DMS153 treated with DMSO at 0.1 percent for 48 hours (cell line): ENCODE measurements at regions not wholly inside any gene's neighbourhood (a gene's known extent, or its start where the extent isn't known, plus 50 kb on each side); places are given as distances from the start of the nearest gene placed in this dataset.

Source experiments
- DNase-seq: peaks from one replicate; lab custom pipeline; 2025; ENCODE audit not compliant: unreplicated experiment; lab: John Stamatoyannopoulos, UW

DNA sequence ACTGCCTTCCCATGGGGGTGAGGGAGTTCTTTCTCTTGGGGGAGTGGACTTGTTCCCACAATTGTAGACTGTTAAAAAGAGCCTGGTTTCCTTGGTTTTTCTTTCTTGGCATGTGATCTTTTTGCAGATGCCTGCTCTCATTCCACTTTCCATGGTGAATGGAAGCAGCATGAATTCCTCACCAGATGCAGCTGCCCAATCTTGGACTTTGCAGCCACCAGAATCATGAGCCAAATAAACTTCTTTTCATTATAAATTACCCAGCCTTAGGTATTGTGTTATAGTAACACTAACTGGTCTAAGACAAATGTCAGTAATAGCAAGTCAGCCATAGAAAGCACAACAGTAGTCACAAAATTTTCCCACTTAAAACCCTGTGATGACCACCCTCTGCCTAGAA is 260.5 kb upstream of the THBS1 start:
- no peak for DNase-seq

DNA sequence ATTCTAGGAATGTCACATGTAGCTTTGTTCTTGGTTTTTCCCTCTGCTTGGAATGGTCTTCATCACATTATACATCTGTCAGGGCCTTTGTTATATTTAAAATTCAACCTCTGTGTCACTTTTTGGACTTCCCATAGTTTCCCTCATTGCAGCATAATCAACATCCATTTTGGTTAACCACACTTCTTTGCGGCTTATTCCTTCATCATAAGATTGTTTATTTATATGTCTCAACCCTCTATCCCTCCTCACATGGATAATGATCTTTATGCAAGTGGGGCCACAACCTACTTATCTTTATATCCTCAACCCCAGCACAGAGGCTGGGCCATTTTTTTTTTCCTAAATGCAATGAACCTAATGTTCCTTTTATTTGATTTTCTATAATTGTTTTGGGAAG is 260.0 kb upstream of the THBS1 start:
- no peak for DNase-seq

DNA sequence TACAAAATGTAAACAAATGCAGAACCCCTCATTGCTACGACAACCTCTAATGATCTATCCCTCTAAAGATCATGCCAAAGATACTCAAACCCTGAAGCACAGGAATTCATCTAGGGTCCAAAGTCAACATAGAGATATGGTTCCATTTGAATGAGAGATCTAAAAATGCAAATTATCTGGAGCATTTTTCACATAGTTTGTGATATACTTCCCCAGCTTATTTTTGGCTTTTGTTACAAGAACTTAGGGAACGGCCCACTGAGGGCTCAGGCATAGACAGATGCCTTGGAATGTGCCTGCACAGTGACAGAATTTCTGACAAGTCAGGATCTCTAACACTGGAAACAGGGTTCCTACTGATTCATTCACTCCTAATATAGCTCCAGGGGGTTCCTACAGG is 258.9 kb upstream of the THBS1 start:
- no peak for DNase-seq

DNA sequence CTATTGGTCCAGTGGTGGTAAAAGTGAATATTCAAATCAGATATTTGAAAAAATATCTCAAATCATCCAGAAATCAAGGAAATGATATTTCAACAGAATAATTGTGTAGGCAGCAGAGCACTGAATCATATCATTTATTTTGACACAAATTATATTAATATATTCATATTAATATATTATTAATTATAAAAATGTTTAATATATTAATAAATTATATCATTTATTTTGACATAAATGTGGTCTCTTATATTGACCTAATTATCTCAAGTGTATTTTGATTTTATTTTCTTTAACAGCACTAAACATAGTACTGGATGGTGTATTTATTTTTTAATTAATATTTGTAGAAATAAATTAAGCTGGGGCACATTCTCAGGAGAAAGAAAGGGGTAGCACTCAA is 257.7 kb upstream of the THBS1 start:
- no peak for DNase-seq

DNA sequence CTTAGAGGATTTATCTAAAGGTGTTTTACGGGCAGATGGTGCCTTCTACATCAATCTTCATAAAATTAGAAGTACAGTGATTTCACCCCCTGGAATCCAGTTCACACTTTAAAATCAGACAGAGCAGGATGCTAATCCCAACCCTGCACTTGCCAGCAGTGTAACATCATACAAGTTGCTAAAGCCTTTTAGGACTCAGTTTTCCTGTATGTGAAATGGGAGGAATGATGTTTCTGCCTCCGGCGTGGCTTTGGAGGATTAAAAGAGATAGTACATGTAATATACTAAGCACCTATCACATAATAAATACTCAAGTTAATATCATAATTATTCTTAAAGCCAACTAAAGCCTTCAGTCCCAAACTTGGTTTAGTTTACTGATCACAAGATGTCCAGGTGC is 257.2 kb upstream of the THBS1 start:
- no peak for DNase-seq

DNA sequence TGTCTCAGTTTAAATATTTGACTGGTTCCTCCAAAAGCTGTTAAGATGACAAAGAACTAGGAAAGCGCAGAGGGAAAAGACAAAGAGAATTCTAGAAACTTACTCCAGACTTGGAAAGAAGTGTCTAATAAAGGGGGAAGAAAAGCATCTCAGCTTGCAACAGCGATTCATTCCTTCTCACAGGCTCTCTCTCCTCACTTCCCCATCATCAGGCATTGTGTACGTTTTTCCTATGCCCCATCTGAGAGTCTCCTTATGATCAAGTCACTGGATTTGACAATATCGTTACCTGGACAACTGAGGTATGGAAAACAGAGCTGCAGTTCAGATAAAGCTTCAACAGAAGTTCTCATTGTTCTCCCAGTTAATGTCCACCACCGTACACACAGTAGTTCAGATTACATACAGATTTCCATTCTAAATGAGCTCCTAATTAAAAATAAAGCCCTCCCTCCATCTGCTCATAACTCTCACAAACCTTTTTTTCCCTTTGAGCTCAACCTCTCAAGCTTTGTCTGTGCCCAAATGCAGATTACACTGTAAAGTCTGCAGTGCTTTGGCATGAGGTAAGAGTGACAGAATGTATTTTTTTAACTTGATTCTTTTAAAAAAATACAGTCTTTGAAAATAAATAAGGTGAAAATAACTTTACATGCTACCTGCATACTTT is 254.4 kb upstream of the THBS1 start:
- no peak for DNase-seq

DNA sequence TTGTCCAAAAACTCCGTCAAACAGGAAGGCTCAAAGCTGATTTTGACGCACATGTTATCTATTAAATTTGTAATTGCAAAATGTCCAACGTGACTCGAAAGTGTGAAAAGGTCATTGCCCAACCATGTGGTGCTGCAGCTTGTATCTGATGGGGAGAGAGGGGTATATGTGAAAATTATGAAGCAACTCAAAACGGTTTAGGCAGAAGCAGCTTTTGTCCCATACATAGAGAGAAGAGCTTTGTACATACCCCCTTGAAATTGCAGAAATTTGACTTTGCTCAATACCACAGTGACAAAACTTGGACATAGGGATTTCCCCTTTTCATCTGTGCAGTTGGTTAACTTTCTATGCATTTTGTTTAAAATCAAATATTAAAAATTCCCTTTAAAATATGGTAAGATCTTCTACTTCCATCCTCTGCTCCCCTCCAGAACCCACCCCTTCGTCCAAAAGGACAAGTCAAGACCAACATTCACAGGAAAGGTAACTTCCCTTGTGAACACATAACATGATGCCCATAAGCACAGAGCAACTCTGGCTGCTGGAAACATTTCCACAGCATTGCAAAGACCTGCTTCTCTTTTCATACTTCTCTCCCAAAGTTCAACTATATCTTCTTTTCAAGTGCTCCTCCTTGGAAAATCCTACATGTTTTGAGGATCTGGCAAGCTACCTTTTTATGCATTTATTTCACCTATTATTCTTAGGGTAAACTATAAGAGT is 253.7 kb upstream of the THBS1 start:
- DNase-seq = no peak

DNA sequence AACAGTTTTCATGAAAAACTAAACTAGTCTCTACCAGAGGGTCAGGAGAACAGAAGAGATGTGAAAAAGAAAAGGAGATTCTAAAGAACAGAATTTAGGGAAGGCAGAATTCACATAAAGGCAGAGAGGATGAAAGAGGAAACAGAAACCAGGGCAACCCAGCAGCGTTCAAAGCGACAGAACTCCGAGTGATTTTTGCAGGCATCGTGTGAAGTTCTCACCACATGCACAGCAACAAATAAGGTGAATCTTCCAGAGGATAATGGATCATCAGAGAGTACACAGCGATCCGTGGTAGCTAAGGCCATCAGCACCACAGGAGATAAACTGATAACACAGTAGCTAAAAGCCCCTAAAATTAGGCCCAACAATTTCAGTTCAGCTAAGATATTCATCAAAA is 250.8 kb upstream of the THBS1 start:
- DNase-seq = no peak

DNA sequence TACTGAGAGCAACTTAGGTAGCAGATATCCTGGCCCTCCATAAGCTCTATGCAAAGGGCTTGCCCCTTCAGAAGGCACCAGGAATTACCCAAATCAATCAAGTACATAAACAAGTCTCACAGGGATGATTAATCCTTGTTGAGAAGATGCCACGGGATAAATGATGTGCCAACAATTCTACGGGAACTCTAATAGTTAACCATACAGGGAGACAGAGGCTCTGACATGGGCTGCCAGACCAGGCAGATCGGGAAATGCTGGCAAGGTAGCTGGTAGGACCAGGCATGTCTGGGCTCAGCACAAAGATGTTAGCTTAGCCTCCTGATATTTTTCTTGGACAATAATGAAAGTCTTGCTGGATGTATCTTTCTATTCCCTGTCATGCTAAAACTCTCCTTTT is 249.3 kb upstream of the THBS1 start:
- DNase-seq = no peak

DNA sequence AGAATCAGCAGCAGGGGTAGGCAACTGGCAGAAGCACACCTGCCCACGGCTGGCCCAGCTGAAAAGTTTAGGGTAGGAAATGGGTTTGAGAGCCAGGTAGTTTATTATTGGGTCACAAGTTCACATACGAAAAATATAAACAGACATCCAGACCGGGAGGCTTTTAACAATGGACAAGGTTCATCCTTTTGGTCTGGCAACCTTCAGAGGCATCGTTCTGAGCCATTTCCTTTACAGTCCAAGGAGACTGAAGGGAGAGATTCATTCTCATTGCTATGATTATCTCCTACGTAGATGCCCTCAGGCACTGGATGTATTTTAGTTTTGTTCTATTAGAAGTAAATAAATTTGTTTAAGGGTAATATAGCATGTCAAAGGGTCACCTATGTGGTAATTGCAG is 248.0 kb upstream of the THBS1 start:
- DNase-seq = no peak

DNA sequence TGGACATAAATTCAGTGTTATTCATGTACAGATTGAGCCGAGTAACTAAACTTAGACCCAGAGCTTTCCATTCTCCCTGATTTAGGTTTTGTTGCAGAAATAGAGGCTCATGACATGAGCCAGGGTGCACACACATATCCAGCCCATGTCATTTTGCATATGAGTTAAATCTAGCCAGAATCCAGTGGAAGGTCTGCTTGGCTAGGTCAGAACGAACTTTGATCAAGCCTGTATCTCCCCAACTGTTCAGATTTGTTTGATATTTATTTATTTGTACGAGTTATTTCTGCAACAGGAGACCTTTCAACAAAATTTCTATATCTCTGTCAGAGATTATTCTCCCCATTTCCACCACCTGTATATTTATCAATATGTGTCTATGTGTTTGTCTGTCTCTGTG is 247.5 kb upstream of the THBS1 start:
- no peak for DNase-seq

DNA sequence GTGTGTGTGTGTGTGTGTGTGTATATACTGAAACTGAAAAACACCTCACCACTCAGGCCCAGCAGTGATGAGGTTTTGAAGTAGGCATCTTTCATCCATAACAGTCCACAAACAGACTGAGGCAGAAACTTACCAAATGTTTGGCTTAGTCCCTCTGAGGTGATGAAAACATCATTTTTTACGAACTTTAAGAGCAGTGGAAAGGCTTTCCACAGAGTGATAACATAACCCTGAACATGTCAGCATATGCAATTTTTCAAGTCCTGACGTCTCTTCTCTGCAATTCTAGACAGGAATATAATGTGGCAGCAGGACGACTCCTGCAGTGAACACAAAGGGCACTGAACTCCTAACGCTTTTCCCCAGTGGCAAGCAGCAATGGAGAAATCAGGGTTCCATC is 247.0 kb upstream of the THBS1 start:
- no peak for DNase-seq

DNA sequence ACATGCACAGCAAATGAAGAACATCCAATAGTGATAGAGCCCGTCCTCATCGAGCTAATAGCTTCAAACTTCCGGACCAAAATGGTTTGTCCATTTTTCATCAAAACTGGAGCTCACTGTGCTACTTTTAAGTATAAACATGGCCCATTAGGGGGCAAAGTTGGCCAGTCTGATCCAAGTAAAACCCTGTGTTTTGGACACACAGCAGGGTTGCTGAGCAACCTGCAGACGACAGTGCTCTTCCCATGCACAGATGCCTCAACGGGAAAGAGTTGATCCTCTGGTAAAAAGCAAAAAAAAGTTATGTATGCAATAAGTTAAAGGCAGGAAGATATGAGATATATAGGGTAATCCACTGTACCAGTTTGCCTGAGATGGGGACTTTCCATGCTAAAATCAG is 244.0 kb upstream of the THBS1 start:
- DNase-seq = no peak

DNA sequence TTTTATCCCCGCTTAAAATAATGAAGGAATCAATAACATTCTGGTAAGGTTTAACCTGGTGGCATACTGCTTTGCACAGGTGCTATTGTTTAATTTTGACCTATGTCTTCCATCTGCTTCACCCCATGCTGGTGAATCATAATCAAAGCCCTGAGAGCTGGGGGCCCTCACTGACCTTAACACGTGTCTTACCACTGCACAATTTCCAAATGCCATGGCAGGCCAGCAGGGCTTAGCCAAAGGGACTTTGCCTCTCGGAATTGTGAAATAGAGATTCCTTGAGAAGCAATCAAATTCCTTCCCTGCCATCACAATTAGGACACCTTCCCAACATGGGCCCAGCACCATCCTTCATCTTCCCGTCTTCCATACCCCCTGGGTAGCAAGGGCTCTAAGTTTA is 242.6 kb upstream of the THBS1 start:
- DNase-seq = no peak

DNA sequence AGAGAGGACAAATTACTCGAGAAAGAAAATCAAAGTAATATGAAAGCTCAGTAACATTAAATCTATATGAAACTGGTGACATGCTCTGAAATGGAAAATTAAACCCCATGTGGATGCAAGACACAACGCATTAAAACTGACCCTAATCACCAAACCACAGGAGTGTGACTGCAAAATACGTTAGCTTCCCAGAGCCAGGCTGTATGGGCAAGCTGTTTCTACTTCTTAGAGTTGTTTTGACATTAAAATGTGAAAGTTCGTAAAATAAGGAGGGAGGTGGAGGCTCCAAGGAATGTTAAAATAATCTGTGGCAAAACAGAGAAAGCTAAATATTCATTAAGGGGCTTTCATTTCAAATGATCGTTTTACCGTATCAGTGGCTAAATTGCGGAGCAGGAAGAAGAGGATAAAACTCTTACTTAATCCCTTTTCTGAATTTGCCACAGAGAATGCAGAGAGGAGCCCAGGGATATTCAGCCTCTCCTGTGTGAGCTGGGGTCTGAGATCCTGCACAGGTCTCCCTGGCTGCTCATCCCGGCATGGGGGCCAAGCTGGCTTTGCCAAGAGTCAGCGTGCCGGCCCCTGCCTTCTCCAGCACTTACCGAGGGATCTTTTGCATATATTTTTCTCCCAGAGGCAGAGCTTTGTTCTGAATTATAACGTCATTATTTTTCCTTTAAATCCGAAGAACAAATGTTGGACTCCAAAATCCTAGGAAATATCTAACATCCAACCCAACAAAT is 239.8 kb upstream of the THBS1 start:
- no peak for DNase-seq

DNA sequence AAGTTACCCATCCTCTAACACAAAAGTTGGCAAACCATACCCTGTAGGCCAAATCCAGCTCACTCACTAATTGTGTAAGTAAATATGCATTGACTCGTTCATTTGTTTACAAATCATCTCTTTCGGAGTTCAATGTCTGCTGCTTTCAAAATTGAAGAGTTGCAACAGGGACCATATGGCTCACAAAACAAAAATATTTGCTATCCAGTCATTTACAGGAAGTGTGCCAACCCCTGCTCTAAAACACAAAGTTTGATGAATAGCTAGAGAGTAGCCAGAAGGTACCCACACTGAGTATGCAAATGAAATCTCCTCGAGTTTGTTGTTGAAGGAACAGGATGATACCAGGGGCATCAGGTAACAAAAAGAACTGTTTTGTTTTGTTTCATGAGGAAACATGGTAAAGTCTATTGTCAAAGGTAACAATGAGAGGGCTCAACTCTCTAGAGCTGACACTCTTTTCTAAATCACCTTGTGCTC is 236.2 kb upstream of the THBS1 start:
- no peak for DNase-seq

DNA sequence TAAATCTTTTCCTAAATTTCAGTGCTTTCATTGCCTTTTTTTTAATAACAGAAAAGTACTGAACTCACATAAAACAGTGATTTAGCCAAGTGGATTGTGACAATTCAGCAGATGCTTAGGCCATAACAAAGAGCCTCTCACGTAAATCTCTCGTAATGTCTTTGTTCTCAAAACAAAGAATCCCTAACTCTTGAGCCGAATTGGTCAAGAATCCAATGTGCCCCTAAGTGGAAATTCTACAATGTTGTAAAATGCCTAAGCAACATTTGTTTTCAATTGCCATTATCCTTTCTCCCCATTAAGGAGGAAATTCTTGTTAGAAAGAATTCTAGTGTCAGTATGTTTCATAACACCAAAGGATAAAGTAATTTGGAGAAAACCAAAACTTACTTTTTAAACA is 235.7 kb upstream of the THBS1 start:
- DNase-seq = no peak

DNA sequence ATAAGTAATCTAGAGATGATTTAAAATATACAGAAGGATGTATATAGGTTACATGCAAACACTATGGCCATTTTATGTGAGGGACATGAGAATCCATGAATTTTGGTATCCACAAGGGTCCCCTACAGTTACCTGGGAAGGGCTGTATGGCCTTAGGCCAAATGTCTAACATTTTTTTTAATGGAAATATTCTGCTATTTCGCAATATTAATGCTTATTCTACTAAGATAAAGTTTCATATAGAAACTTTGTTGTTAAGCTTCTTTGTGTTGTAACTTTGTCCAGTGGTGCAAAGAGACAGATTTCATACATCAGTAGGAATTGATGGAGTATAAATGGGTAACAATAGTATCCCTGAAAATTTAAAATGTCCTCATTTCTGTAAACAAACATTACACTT is 233.4 kb upstream of the THBS1 start:
- no peak for DNase-seq

DNA sequence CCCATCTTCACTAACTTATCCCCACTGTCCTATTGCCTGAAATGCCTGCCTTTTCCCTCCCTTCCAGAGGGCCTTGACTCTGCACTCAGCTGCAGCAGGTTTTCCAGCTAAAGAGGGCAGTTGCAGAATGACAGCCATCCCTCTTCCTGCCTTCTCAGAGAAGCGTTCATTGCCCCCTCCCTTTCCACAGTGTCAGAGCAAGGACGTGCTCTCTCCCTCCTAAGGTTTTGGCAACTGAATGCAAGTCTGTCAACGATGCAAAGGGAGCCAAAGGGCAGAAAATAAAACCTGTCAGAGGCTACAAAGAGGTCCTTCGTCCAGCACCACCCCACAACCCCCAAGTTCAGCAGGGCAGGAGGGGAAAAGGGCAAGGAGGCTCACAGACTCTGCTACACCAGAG is 230.1 kb upstream of the THBS1 start:
- DNase-seq = no peak

DNA sequence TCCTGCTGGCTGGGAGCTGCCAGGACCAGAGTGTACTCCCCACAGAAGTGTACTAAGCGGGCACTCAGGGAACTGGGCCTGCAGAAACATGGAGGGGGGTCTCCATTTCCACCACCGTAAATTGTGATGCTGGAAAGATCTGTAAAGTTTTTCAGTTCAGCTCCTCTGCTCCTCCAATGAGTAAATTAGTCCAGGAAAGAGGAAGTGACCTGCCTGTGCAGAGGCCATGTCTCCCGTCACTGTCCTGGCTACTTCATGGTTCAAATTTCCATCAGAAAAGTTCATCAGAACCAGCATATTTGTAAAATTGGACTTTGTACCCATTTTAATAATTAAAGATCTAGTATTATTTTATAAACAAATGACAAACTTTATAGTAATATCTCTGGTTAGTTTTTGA is 226.7 kb upstream of the THBS1 start:
- no peak for DNase-seq

DNA sequence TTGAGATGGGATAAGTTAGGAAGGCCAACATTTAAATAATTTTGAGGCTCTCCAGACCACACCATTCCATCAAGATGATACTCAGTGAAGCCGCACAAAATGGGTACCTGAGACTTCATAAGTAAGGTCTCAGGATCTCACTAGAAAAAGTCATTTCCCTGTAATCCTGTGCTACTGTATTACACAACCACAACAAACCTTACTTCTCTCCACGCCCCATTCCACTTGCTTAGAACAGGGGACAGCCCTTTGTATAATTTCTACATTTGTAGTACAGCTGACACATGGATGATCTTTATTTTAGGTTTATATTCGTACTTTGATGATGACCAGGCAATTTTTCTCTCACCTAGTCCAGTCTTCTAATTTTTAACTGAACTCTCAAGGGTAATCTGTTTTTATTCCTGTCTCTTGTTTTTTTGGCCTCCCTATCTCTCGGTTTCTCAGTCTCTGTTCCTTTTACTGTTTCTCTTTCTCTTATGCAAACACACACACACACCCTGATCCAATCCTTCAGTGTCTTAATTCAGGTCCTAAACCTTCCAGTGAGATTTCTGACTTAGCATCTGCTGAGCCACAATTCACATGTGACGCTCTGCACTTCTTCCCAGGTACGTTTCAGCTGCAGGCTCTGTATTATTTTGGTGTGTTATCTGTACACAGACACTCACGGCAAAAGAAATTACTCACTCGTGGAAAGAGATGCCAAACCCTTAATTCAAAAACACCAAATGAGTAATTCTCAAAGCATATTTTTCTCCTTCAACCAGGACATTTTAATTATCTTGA is 223.2 kb upstream of the THBS1 start:
- no peak for DNase-seq
